A549 (cell line): ENCODE measurements at regions not wholly inside any gene's neighbourhood (a gene's known extent, or its start where the extent isn't known, plus 50 kb on each side); places are given as distances from the start of the nearest gene placed in this dataset.

Experiments
- CBX8 ChIP-seq: fragments of 200-600 bp; sonication (generic); IDR thresholded peaks from 2 replicates; pipeline ENCODE4 v1.6.1; 2016
- CHD4 ChIP-seq: fragments of 200-600 bp; sonication (generic); IDR thresholded peaks from 2 replicates; pipeline ENCODE4 v1.6.1; 2016; ENCODE audit warnings: antibody characterized with exemption, mild to moderate bottlenecking, borderline replicate concordance
- HEYL ChIP-seq: fragments of 250-450 bp; sonication (Bioruptor Pico); IDR thresholded peaks from 2 replicates; pipeline ENCODE4 v1.8.0; 2021; ENCODE audit warnings: mild to moderate bottlenecking, moderate library complexity
- KDM1A ChIP-seq: fragments of 200-600 bp; sonication (generic); IDR thresholded peaks from 2 replicates; pipeline ENCODE4 v1.6.1; 2016; ENCODE audit warnings: low read depth, mild to moderate bottlenecking
- MAZ ChIP-seq: fragments of 150-350 bp; IDR thresholded peaks from 2 replicates; pipeline ENCODE4 v1.6.1; 2014; ENCODE audit warnings: antibody characterized with exemption, low read depth, low read length, borderline replicate concordance
- POLR2A ChIP-seq: IDR thresholded peaks from 2 replicates; pipeline ENCODE4 v1.6.1; 2012; ENCODE audit warnings: mild to moderate bottlenecking, low read length
- RFX5 ChIP-seq: fragments of 450-650 bp; IDR thresholded peaks from 2 replicates; pipeline ENCODE4 v1.7.1; 2014; ENCODE audit warnings: antibody characterized with exemption, mild to moderate bottlenecking, moderate library complexity
- RNF2 ChIP-seq: fragments of 200-600 bp; sonication (generic); IDR thresholded peaks from 2 replicates; pipeline ENCODE4 v1.6.1; 2016; ENCODE audit warnings: low read depth, mild to moderate bottlenecking, antibody characterized with exemption, moderate library complexity, borderline replicate concordance
- TF ChIP-seq, protein P1 (sequence below): fragments of >200 bp; sonication (Bioruptor Twin); formaldehyde crosslinking; IDR thresholded peaks from 3 replicates; pipeline ENCODE4 v1.5.1; 2016
- TF ChIP-seq, protein P2 (sequence below): fragments of 200-600 bp; sonication (generic); IDR thresholded peaks from 2 replicates; pipeline ENCODE4 v1.6.1; 2016; ENCODE audit warnings: antibody characterized with exemption, mild to moderate bottlenecking, moderate library complexity
- TF ChIP-seq, protein P3 (sequence below): fragments of 150-350 bp; IDR thresholded peaks from 2 replicates; pipeline ENCODE4 v1.6.1; 2014; ENCODE audit warnings: low read depth, mild to moderate bottlenecking, low read length

DNA sequence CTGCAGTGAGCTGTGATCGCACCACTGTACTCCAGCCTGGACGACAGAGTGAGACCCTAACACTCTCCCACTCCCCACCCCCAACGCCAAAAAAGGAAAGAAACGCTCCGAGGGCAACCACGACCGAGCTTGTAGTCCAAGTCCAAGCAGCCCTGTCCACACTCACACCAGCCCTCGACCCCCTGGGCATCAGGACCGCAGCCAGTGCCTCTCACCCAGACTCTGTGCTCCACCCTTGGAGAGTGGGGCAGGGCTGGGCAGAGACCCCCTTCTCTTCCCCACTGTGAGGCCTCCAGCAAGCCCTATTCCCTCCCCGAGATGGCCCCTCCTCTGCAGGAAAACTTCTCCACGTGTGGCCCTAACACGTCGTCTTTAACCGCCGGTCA is 82.6 kb downstream of the FOXL3 start:
- TF ChIP-seq, protein P1, sequence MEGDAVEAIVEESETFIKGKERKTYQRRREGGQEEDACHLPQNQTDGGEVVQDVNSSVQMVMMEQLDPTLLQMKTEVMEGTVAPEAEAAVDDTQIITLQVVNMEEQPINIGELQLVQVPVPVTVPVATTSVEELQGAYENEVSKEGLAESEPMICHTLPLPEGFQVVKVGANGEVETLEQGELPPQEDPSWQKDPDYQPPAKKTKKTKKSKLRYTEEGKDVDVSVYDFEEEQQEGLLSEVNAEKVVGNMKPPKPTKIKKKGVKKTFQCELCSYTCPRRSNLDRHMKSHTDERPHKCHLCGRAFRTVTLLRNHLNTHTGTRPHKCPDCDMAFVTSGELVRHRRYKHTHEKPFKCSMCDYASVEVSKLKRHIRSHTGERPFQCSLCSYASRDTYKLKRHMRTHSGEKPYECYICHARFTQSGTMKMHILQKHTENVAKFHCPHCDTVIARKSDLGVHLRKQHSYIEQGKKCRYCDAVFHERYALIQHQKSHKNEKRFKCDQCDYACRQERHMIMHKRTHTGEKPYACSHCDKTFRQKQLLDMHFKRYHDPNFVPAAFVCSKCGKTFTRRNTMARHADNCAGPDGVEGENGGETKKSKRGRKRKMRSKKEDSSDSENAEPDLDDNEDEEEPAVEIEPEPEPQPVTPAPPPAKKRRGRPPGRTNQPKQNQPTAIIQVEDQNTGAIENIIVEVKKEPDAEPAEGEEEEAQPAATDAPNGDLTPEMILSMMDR: no peak
- TF ChIP-seq, protein P2, sequence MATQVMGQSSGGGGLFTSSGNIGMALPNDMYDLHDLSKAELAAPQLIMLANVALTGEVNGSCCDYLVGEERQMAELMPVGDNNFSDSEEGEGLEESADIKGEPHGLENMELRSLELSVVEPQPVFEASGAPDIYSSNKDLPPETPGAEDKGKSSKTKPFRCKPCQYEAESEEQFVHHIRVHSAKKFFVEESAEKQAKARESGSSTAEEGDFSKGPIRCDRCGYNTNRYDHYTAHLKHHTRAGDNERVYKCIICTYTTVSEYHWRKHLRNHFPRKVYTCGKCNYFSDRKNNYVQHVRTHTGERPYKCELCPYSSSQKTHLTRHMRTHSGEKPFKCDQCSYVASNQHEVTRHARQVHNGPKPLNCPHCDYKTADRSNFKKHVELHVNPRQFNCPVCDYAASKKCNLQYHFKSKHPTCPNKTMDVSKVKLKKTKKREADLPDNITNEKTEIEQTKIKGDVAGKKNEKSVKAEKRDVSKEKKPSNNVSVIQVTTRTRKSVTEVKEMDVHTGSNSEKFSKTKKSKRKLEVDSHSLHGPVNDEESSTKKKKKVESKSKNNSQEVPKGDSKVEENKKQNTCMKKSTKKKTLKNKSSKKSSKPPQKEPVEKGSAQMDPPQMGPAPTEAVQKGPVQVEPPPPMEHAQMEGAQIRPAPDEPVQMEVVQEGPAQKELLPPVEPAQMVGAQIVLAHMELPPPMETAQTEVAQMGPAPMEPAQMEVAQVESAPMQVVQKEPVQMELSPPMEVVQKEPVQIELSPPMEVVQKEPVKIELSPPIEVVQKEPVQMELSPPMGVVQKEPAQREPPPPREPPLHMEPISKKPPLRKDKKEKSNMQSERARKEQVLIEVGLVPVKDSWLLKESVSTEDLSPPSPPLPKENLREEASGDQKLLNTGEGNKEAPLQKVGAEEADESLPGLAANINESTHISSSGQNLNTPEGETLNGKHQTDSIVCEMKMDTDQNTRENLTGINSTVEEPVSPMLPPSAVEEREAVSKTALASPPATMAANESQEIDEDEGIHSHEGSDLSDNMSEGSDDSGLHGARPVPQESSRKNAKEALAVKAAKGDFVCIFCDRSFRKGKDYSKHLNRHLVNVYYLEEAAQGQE: no peak
- TF ChIP-seq, protein P3, sequence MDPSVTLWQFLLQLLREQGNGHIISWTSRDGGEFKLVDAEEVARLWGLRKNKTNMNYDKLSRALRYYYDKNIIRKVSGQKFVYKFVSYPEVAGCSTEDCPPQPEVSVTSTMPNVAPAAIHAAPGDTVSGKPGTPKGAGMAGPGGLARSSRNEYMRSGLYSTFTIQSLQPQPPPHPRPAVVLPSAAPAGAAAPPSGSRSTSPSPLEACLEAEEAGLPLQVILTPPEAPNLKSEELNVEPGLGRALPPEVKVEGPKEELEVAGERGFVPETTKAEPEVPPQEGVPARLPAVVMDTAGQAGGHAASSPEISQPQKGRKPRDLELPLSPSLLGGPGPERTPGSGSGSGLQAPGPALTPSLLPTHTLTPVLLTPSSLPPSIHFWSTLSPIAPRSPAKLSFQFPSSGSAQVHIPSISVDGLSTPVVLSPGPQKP: no peak
- no peak for TF ChIP-seq HEYL
- TF ChIP-seq KDM1A: no peak
- no peak for TF ChIP-seq POLR2A
- TF ChIP-seq CHD4: no peak
- no peak for TF ChIP-seq CBX8
- no peak for TF ChIP-seq MAZ
- TF ChIP-seq RFX5: no peak
- no peak for TF ChIP-seq RNF2
